ENCODE measurements at regions not wholly inside any gene's neighbourhood (a gene's known extent, or its start where the extent isn't known, plus 50 kb on each side); places are given as distances from the start of the nearest gene placed in this dataset.

GRCh38 chr4:133869486-133869885 lies 332.1 kb downstream of the PABPC4L start:
- Mint-ChIP-seq H3K4me3 (no peak overlapping the region), H3K36me3 (no peaks in the 10 kb centered on the region), H3K9me3 (no peaks in the 10 kb centered on the region), H3K27ac (no peak overlapping the region), H3K27me3 (ENCODE audit: low read depth) (no peaks in the 10 kb centered on the region), H3K4me1 (peaks cover 5% of the 10 kb centered on the region; the same call in 1 of the 2 replicates)
- TF ChIP-seq PREB (CRISPR knock-in tag; IDR thresholded peaks at IDR 0.05; ENCODE audit: borderline replicate concordance) (no peak), NR3C1 (CRISPR knock-in tag; conservative IDR thresholded peaks at IDR 0.05; ENCODE audit: low read depth) (no peak)
- CTCF ChIA-PET = no interaction called here
- ATAC-seq (no peak), DNase-seq (ENCODE audit: low spot score) (no peak)
- POLR2A ChIA-PET = no interaction called here

GRCh38 chr4:133868856-133869255 lies 332.7 kb downstream of the PABPC4L start:
- Mint-ChIP-seq H3K36me3 (no peaks in the 10 kb centered on the region), H3K9me3 (no peaks in the 10 kb centered on the region), H3K4me3 (no peak overlapping the region), H3K4me1 (peaks cover 5% of the 10 kb centered on the region; the same call in 1 of the 2 replicates), H3K27me3 (ENCODE audit: low read depth) (no peaks in the 10 kb centered on the region), H3K27ac (no peak overlapping the region)
- ChIA-PET CTCF (no interaction called here), POLR2A (no interaction called here)
- no peak for TF ChIP-seq ZNF416 (CRISPR knock-in tag; IDR thresholded peaks at IDR 0.05)
- no peak for TF ChIP-seq OVOL2 (CRISPR knock-in tag; IDR thresholded peaks at IDR 0.05; ENCODE audit: borderline replicate concordance)
- no peak for TF ChIP-seq MYBL2 (CRISPR knock-in tag; IDR thresholded peaks at IDR 0.05)
- TF ChIP-seq EMX1 (CRISPR knock-in tag; IDR thresholded peaks at IDR 0.05) = no peak
- ATAC-seq = no peak
- no peak for DNase-seq (ENCODE audit: low spot score)

GRCh38 chr4:133866328-133866699 lies 335.3 kb downstream of the PABPC4L start:
- DNase-seq (ENCODE audit: low spot score) = no peak
- H3K4me3 Mint-ChIP-seq = no peak overlapping the region
- H3K9me3 Mint-ChIP-seq = no peaks in the 10 kb centered on the region
- ChIA-PET POLR2A (no interaction called here), CTCF (no interaction called here)
- H3K27ac Mint-ChIP-seq = no peak overlapping the region
- H3K36me3 Mint-ChIP-seq = no peaks in the 10 kb centered on the region
- no peak; the same call in 1 of the 2 replicates for ATAC-seq
- TF ChIP-seq JUN (CRISPR knock-in tag; IDR thresholded peaks at IDR 0.05) (no peak), JAZF1 (CRISPR knock-in tag; IDR thresholded peaks at IDR 0.05) (no peak), E2F5 (CRISPR knock-in tag; IDR thresholded peaks at IDR 0.05) (no peak), ARID4B (CRISPR knock-in tag; IDR thresholded peaks at IDR 0.05; ENCODE audit: borderline replicate concordance) (no peak), E2F1 (CRISPR knock-in tag; IDR thresholded peaks at IDR 0.05) (no peak), E2F4 (CRISPR knock-in tag; IDR thresholded peaks at IDR 0.05; ENCODE audit: borderline replicate concordance, low read depth) (no peak), USF2 (CRISPR knock-in tag; IDR thresholded peaks at IDR 0.05) (no peak)
- H3K27me3 Mint-ChIP-seq (ENCODE audit: low read depth) = no peaks in the 10 kb centered on the region
- peaks cover 5% of the 10 kb centered on the region; the same call in 1 of the 2 replicates for H3K4me1 Mint-ChIP-seq

Data from WTC11 (cell line).